ENCODE measurements at regions not wholly inside any gene's neighbourhood (a gene's known extent, or its start where the extent isn't known, plus 50 kb on each side); places are given as distances from the start of the nearest gene placed in this dataset.

DNA sequence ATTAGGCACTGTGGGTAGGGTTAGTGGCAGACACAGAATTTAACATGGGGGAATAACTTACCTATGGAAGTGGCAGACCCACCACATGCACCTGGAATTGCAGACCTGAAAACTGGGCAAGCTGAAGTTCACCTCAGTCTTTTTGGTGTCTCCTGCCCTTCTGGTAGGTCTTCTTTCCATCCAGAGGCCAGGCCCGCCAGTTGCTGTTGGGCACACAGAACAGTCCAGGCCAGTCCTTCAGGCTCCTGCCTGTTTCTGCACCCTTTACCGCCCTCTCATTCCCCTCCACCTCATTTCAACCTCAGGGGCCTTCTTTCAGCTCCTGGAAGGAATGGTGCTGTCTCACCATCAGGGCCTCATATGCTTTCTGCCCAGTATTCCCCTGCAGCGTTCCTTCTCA, 358.9 kb upstream of the ETAA1 start:
- no peak overlapping the region for H3K27ac ChIP-seq
- no peak overlapping the region for H3K4me3 ChIP-seq
- no peak for DNase-seq (ENCODE audit: low read depth in 1 of 2, low spot score in 1 of 2)
- TF ChIP-seq CTCF (IDR thresholded peaks at IDR 0.05; ENCODE audit: low read depth, low read length): no peak
- H3K4me1 ChIP-seq (ENCODE audit: low read depth): no peaks in the 10 kb centered on the region
- H3K36me3 ChIP-seq: no peaks in the 10 kb centered on the region
- H3K9me3 ChIP-seq (ENCODE audit: low read depth): no peaks in the 10 kb centered on the region
- no peaks in the 10 kb centered on the region for H3K27me3 ChIP-seq

DNA sequence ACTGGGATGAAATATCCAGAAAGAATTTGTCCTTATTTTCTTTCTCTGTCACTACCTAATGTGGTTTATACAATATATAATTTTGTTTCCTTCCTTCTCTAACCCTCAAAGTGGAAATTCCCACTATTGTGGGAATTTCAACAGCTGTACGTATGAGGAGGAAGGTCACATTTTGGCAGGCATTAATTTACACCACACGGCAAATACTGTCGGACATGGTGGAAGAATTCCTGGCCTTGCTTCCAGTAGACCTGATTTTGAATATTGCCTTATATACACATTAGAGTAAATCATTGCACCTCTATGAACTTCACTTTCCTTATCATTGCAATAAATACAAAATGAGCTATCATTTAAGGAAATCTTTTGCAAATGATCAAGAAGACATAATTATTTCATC, 358.1 kb upstream of the ETAA1 start:
- Histone ChIP-seq H3K27me3 (no peaks in the 10 kb centered on the region), H3K27ac (no peak overlapping the region), H3K9me3 (ENCODE audit: low read depth) (no peaks in the 10 kb centered on the region), H3K36me3 (no peaks in the 10 kb centered on the region), H3K4me3 (no peak overlapping the region), H3K4me1 (ENCODE audit: low read depth) (peaks cover 4% of the 10 kb centered on the region)
- no peak for DNase-seq (ENCODE audit: low read depth in 1 of 2, low spot score in 1 of 2)
- no peak for TF ChIP-seq CTCF (IDR thresholded peaks at IDR 0.05; ENCODE audit: low read depth, low read length)

- H3K27ac ChIP-seq: no peak overlapping the region
- no peaks in the 10 kb centered on the region for H3K27me3 ChIP-seq
- H3K4me3 ChIP-seq: no peak overlapping the region
- H3K4me1 ChIP-seq (ENCODE audit: low read depth): peaks cover 5% of the 10 kb centered on the region
- H3K9me3 ChIP-seq (ENCODE audit: low read depth): no peaks in the 10 kb centered on the region
- no peaks in the 10 kb centered on the region for H3K36me3 ChIP-seq
- no peak for TF ChIP-seq CTCF (IDR thresholded peaks at IDR 0.05; ENCODE audit: low read depth, low read length)
- DNase-seq (ENCODE audit: low read depth in 1 of 2, low spot score in 1 of 2): peak in 1 of 2 donors; percentile 58
These were observed 357.5 kb upstream of the ETAA1 start for GRCh38 chr2:67039517-67040103.

GRCh38 chr2:67041051-67041450, 356.1 kb upstream of the ETAA1 start:
- Histone ChIP-seq H3K9me3 (ENCODE audit: low read depth) (no peaks in the 10 kb centered on the region), H3K4me3 (no peak overlapping the region), H3K4me1 (ENCODE audit: low read depth) (peaks cover 5% of the 10 kb centered on the region), H3K27me3 (no peaks in the 10 kb centered on the region), H3K36me3 (no peaks in the 10 kb centered on the region), H3K27ac (no peak overlapping the region)
- TF ChIP-seq CTCF (IDR thresholded peaks at IDR 0.05; ENCODE audit: low read depth, low read length): no peak
- DNase-seq (ENCODE audit: low read depth in 1 of 2, low spot score in 1 of 2): no peak

DNA sequence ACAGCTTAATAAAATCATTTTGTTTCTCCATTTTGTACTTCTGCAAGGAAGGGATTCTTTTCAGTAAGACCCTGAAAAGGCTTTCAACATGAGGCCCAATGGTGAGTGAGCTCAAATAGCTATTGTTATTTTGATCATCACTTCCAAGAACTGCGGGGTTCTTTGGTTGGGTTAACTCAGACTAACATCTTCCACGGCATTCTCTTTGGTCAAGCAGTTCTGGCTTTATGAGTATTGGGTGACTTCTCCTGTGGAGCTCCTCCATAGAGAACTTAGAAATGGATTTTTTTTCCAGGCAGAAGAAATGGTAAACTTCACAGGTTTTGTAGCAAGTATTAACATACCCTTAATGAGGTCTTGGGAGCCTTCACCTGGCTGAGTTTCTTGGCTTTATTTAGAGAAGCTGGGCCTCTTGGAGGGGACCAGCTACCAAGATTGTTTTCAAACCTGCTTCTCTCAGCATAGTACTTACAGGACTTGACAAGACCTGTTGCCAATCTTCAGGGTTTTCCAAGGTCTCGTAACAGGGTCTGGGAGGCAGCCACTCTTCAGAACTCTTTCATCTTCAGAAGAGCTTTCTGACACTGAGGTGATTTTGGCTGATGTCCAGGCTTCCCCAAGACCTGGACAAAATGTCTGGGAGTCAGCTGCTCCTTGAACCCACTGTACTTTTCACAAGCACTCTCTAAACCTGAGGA, 353.2 kb upstream of the ETAA1 start:
- H3K27ac ChIP-seq: no peak overlapping the region
- no peak for TF ChIP-seq CTCF (IDR thresholded peaks at IDR 0.05; ENCODE audit: low read depth, low read length)
- no peak for DNase-seq (ENCODE audit: low read depth in 1 of 2, low spot score in 1 of 2)

More for the DNA sequence above, 353.2 kb upstream of the ETAA1 start:
- Histone ChIP-seq H3K9me3 (ENCODE audit: low read depth) (no peaks in the 10 kb centered on the region), H3K27me3 (no peaks in the 10 kb centered on the region), H3K4me3 (no peak overlapping the region), H3K36me3 (no peaks in the 10 kb centered on the region), H3K4me1 (ENCODE audit: low read depth) (peaks cover 5% of the 10 kb centered on the region)

Measured in cardiac muscle cell (in vitro differentiated cells and primary cell).